B cell (primary cell): ENCODE measurements at regions not wholly inside any gene's neighbourhood (a gene's known extent, or its start where the extent isn't known, plus 50 kb on each side); places are given as distances from the start of the nearest gene placed in this dataset.

Source experiments
- CTCF ChIP-seq: fragments of 200-600 bp; IDR thresholded peaks from one replicate; pipeline ENCODE4 v1.8.0; 2022; ENCODE audit warnings: antibody characterized with exemption, mild to moderate bottlenecking
- EZH2 ChIP-seq: IDR thresholded peaks from 2 replicates; pipeline ENCODE4 v1.6.1; 2012; ENCODE audit warnings: borderline replicate concordance, low read depth, mild to moderate bottlenecking, moderate library complexity, low read length; ENCODE audit not compliant: insufficient read depth, poor library complexity, severe bottlenecking

GRCh38 chrX:63453571-63453970, 102.4 kb upstream of the SPIN4 start:
- TF ChIP-seq CTCF (no peak), EZH2 (no peak)
